GM12878 (cell line): ENCODE measurements at regions not wholly inside any gene's neighbourhood (a gene's known extent, or its start where the extent isn't known, plus 50 kb on each side); places are given as distances from the start of the nearest gene placed in this dataset.

Experiments used
- ATAC-seq: fragments of 200-7000 bp; cut with Tn5 transposase; 3 replicates; pipeline ENCODE4 v1.9.1; 2020; ENCODE audit warnings: mild to moderate bottlenecking, moderate library complexity
- BruUV-seq: library from RNA; stranded (reverse); fragments of 400-500 nt; replicated peaks from 2 replicates; lab custom pipeline; 2021; lab: Mats Ljungman, UMichigan
- CTCF ChIA-PET: fragments of 300-600 bp; sonication (Branson Sonifier 250); formaldehyde crosslinking; extraction: SDS; loops from one replicate; lab custom pipeline; 2021; ENCODE audit warnings: inconsistent platforms; lab: Yijun Ruan, JAX
- POLR2A ChIA-PET: fragments of 350-600 bp; formaldehyde crosslinking; extraction: SDS; loops from one replicate; lab custom pipeline; 2021; ENCODE audit warnings: inconsistent platforms; lab: Charles Lee
- RAD21 ChIA-PET: fragments of 300-600 bp; sonication (Branson Sonifier 250); formaldehyde crosslinking; loops from one replicate; lab custom pipeline; 2023; ENCODE audit warnings: antibody characterized with exemption; ENCODE audit not compliant: unreplicated experiment; lab: Charles Lee
- SMC1A ChIA-PET: fragments of 300-600 bp; sonication (Branson Sonifier 250); formaldehyde crosslinking; loops from one replicate; lab custom pipeline; 2023; ENCODE audit not compliant: unreplicated experiment, uncharacterized antibody; lab: Charles Lee
- DNase-seq: peaks from one replicate; pipeline ENCODE4 v3.0.0-alpha.2; 2011; ENCODE audit warnings: low read depth, low spot score
- FAIRE-seq: peaks from 3 replicates; lab custom pipeline; 2011; peaks lifted over from hg19 to GRCh38; lab: Jason Lieb, UNC
- H2AFZ ChIP-seq: 2 replicates; pipeline ENCODE4 v1.6.0; 2011; ENCODE audit warnings: low read depth, low read length, control low read depth; ENCODE audit not compliant: control insufficient read depth
- H3K27ac ChIP-seq: 2 replicates; pipeline ENCODE4 v1.5.1; 2011; ENCODE audit warnings: control low read depth; ENCODE audit not compliant: control insufficient read depth, insufficient read depth
- H3K27me3 ChIP-seq, 2 experiments: replicated peaks in 1 of 2; 2 replicates each; pipeline versions ENCODE4 v1.6.0 to v1.6.1; 2011; ENCODE audit warnings: low read length in 1 of 2; ENCODE audit not compliant: control insufficient read depth in 2 of 2, insufficient read depth in 2 of 2
- H3K36me3 ChIP-seq, 2 experiments: 2 replicates each; pipeline ENCODE4 v1.5.1; 2011; ENCODE audit warnings: low read length in 1 of 2; ENCODE audit not compliant: control insufficient read depth in 2 of 2, insufficient read depth in 2 of 2
- H3K4me1 ChIP-seq: 2 replicates; pipeline ENCODE4 v1.6.1; 2011; ENCODE audit warnings: mild to moderate bottlenecking, low read length, moderate library complexity, mixed read lengths; ENCODE audit not compliant: control insufficient read depth, insufficient read depth
- H3K4me2 ChIP-seq: 2 replicates; pipeline ENCODE4 v1.6.0; 2011; ENCODE audit warnings: control low read depth; ENCODE audit not compliant: control insufficient read depth, insufficient read depth
- H3K4me3 ChIP-seq: fragments of 200-600 bp; sonication (generic); 2 replicates; pipeline ENCODE4 v1.5.1; 2016
- H3K79me2 ChIP-seq: 2 replicates; pipeline ENCODE4 v1.6.0; 2011; ENCODE audit warnings: low read length; ENCODE audit not compliant: control insufficient read depth, insufficient read depth
- H3K9ac ChIP-seq: 2 replicates; pipeline ENCODE4 v1.8.0; 2011; ENCODE audit warnings: low read length, control low read depth, mixed read lengths; ENCODE audit not compliant: control insufficient read depth, insufficient read depth
- H3K9me3 ChIP-seq: replicated peaks from 3 replicates; pipeline ENCODE4 v1.5.1; 2011; ENCODE audit warnings: mild to moderate bottlenecking, low read length; ENCODE audit not compliant: control insufficient read depth, insufficient read depth
- H4K20me1 ChIP-seq: 2 replicates; pipeline ENCODE4 v1.6.0; 2011; ENCODE audit not compliant: control insufficient read depth, insufficient read depth
- ASH2L ChIP-seq: fragments of 300-600, 200-600 bp; sonication (generic); IDR thresholded peaks from 2 replicates; pipeline ENCODE4 v1.6.1; 2017; ENCODE audit warnings: low read depth, mild to moderate bottlenecking, borderline replicate concordance
- CHD4 ChIP-seq: fragments of 200-600 bp; sonication (generic); IDR thresholded peaks from 2 replicates; pipeline ENCODE4 v1.6.1; 2016; ENCODE audit warnings: mild to moderate bottlenecking
- SMARCA5 ChIP-seq: fragments of 450-650 bp; IDR thresholded peaks from 2 replicates; pipeline ENCODE4 v1.6.1; 2017; ENCODE audit warnings: mild to moderate bottlenecking
- YBX1 ChIP-seq: fragments of 450-650 bp; IDR thresholded peaks from 2 replicates; pipeline ENCODE4 v1.6.1; 2016; ENCODE audit warnings: antibody characterized with exemption
- ZNF687 ChIP-seq: fragments of 450-650 bp; IDR thresholded peaks from 2 replicates; pipeline ENCODE4 v1.6.1; 2017; ENCODE audit warnings: mild to moderate bottlenecking, moderate library complexity
- WGBS: methylation state at CpG from one replicate; pipeline ENCODE4 v1.1.6; 2016; ENCODE audit warnings: low lambda C conversion rate; ENCODE audit not compliant: insufficient replicate concordance, insufficient coverage; ENCODE audit errors: missing lambda C conversion rate; 5-methylcytosine and 5-hydroxymethylcytosine counted together
- in situ Hi-C: fragments of 300-500 bp; cut with MboI; formaldehyde crosslinking; loops from 9 replicates; pipeline ENCODE4 v1.14.3; 2018; ENCODE audit warnings: mixed read lengths
- intact Hi-C: fragments of 100-400 bp; cut with micrococcal nuclease; formaldehyde crosslinking; loops from one replicate; pipeline ENCODE4 v1.14.2; 2022; ENCODE audit not compliant: unreplicated experiment

- SMC1A ChIA-PET: interaction anchor here (1.7 kb wide), 1 partner anchor 18 kb away, joined by 4 read pairs; no protein-coding TSS in a partner anchor
- DNase-seq (no peak), FAIRE-seq (no peak), ATAC-seq (no peak)
- CTCF ChIA-PET: interaction anchor here (1.8 kb wide), 1 partner anchor 18 kb away, joined by 4 read pairs; no protein-coding TSS in a partner anchor
- Histone ChIP-seq H3K27ac (no peak overlapping the region), H3K4me1 (no peaks in the 10 kb centered on the region), H3K4me2 (no peak overlapping the region), H3K27me3 (no peaks in the 10 kb centered on the region), H3K36me3 (no peaks in the 10 kb centered on the region), H3K4me3 (no peak overlapping the region), H4K20me1 (no peaks in the 10 kb centered on the region), H3K9ac (no peak overlapping the region), H2AFZ (no peak overlapping the region), H3K9me3 (no peaks in the 10 kb centered on the region), H3K79me2 (no peaks in the 10 kb centered on the region)
- TF ChIP-seq ZNF687 (no peak), ASH2L (no peak), SMARCA5 (no peak), YBX1 (no peak), CHD4 (no peak)
- whole genome bisulfite sequencing: 22% methylated on average over 4 of the region's 4 CpGs
- in situ Hi-C loops: no loop called here
- intact Hi-C loops: no loop called here
- POLR2A ChIA-PET: no interaction called here
- RAD21 ChIA-PET: no interaction called here
- no TSS peak for BruUV-seq
These were observed 482.4 kb upstream of the SGCD start for GRCh38 chr5:155844542-155844941.
